Suprapubic skin (tissue), 4 donors: ENCODE measurements at regions not wholly inside any gene's neighbourhood (a gene's known extent, or its start where the extent isn't known, plus 50 kb on each side); places are given as distances from the start of the nearest gene placed in this dataset.

Experiments
- DNase-seq, 2 donors: peaks; one replicate each; pipeline ENCODE4 v3.0.0-alpha.2; 2019; ENCODE audit warnings: low spot score in 2 of 2
- H3K27ac ChIP-seq: fragments of 200-600 bp; sonication (generic); one replicate; pipeline ENCODE4 v1.5.1; 2019
- H3K27me3 ChIP-seq: fragments of 200-600 bp; sonication (generic); one replicate; pipeline ENCODE4 v1.5.1; 2019
- H3K36me3 ChIP-seq: fragments of 200-600 bp; sonication (generic); one replicate; pipeline ENCODE4 v1.5.1; 2019
- H3K4me1 ChIP-seq: fragments of 200-600 bp; sonication (generic); one replicate; pipeline ENCODE4 v1.5.1; 2019
- H3K4me3 ChIP-seq: fragments of 200-600 bp; sonication (generic); one replicate; pipeline ENCODE4 v1.5.1; 2019; ENCODE audit warnings: mild to moderate bottlenecking
- H3K9me3 ChIP-seq: fragments of 200-600 bp; sonication (generic); one replicate; pipeline ENCODE4 v1.5.1; 2019
- CTCF ChIP-seq, 2 donors: fragments of 200-600 bp in 1 of 2; fragments of 450-650 bp in 1 of 2; sonication (generic) in 1 of 2; IDR thresholded peaks; one replicate each; pipeline ENCODE4 v1.5.1; 2016 to 2019; ENCODE audit warnings: antibody characterized with exemption in 2 of 2, mild to moderate bottlenecking in 1 of 2, moderate library complexity in 1 of 2
- EP300 ChIP-seq: sonication (generic); formaldehyde crosslinking; IDR thresholded peaks from one replicate; pipeline ENCODE4 v1.6.1; 2017; ENCODE audit warnings: antibody characterized with exemption
- POLR2A ChIP-seq, 2 donors: fragments of 450-650 bp; IDR thresholded peaks; one replicate each; pipeline ENCODE4 v1.6.1; 2017; ENCODE audit warnings: antibody characterized with exemption in 2 of 2, mild to moderate bottlenecking in 2 of 2, moderate library complexity in 2 of 2
- POLR2AphosphoS5 ChIP-seq, 3 donors: sonication (generic); formaldehyde crosslinking; IDR thresholded peaks; one replicate each; pipeline ENCODE4 v1.6.1; 2017; ENCODE audit warnings: antibody characterized with exemption in 3 of 3
- WGBS: methylation state at CpG from one replicate; pipeline ENCODE4 v1.1.5; 2018; 5-methylcytosine and 5-hydroxymethylcytosine counted together

GRCh38 chr17:53719229-53719628 lies 103.5 kb upstream of the KIF2B start:
- Histone ChIP-seq H3K4me1 (no peaks in the 10 kb centered on the region), H3K27me3 (no peaks in the 10 kb centered on the region), H3K27ac (no peak overlapping the region), H3K36me3 (no peaks in the 10 kb centered on the region), H3K9me3 (peaks cover 10% of the 10 kb centered on the region), H3K4me3 (no peak overlapping the region)
- no peak for TF ChIP-seq CTCF (IDR thresholded peaks at IDR 0.05)
- no peak for DNase-seq

GRCh38 chr17:53707566-53707965 lies 115.2 kb upstream of the KIF2B start:
- no peak for DNase-seq
- Histone ChIP-seq H3K27me3 (no peaks in the 10 kb centered on the region), H3K9me3 (no peaks in the 10 kb centered on the region), H3K4me3 (no peak overlapping the region), H3K27ac (no peak overlapping the region), H3K36me3 (no peaks in the 10 kb centered on the region), H3K4me1 (no peaks in the 10 kb centered on the region)
- 70% methylated on average over 4 of the region's 4 CpGs for WGBS
- TF ChIP-seq POLR2A (IDR thresholded peaks at IDR 0.05) (no peak), EP300 (no peak), POLR2AphosphoS5 (IDR thresholded peaks at IDR 0.05) (no peak), CTCF (IDR thresholded peaks at IDR 0.05) (no peak)

- DNase-seq, result no peak
- no peaks in the 10 kb centered on the region for H3K4me1 ChIP-seq
- TF ChIP-seq CTCF (IDR thresholded peaks at IDR 0.05), result no peak
- TF ChIP-seq EP300, result no peak
- no peak for TF ChIP-seq POLR2A (IDR thresholded peaks at IDR 0.05)
- no peak for TF ChIP-seq POLR2AphosphoS5 (IDR thresholded peaks at IDR 0.05)
- no peaks in the 10 kb centered on the region for H3K9me3 ChIP-seq
- no peaks in the 10 kb centered on the region for H3K27me3 ChIP-seq
- WGBS, result 65% methylated on average over 5 of the region's 5 CpGs
- no peak overlapping the region for H3K27ac ChIP-seq
- no peaks in the 10 kb centered on the region for H3K36me3 ChIP-seq
- no peak overlapping the region for H3K4me3 ChIP-seq
These were observed 126.4 kb upstream of the KIF2B start for GRCh38 chr17:53696286-53696685.

- H3K4me1 ChIP-seq, result no peaks in the 10 kb centered on the region
- 37% methylated on average over 2 of the region's 3 CpGs for WGBS
- no peak for DNase-seq
- H3K27me3 ChIP-seq, result no peaks in the 10 kb centered on the region
- no peak for TF ChIP-seq EP300
- no peak for TF ChIP-seq POLR2AphosphoS5 (IDR thresholded peaks at IDR 0.05)
- no peak for TF ChIP-seq CTCF (IDR thresholded peaks at IDR 0.05)
- TF ChIP-seq POLR2A (IDR thresholded peaks at IDR 0.05), result no peak
- H3K4me3 ChIP-seq, result no peak overlapping the region
- H3K36me3 ChIP-seq, result no peaks in the 10 kb centered on the region
- no peak overlapping the region for H3K27ac ChIP-seq
- H3K9me3 ChIP-seq, result no peaks in the 10 kb centered on the region
These were observed 135.4 kb upstream of the KIF2B start for GRCh38 chr17:53687324-53687723.

- H3K4me3 ChIP-seq, result no peak overlapping the region
- H3K27ac ChIP-seq, result no peak overlapping the region
- H3K9me3 ChIP-seq, result peaks cover 3% of the 10 kb centered on the region
- no peak for DNase-seq
- H3K27me3 ChIP-seq, result no peaks in the 10 kb centered on the region
- no peaks in the 10 kb centered on the region for H3K36me3 ChIP-seq
- TF ChIP-seq POLR2AphosphoS5 (IDR thresholded peaks at IDR 0.05) (no peak), CTCF (IDR thresholded peaks at IDR 0.05) (no peak), EP300 (no peak), POLR2A (IDR thresholded peaks at IDR 0.05) (no peak)
- H3K4me1 ChIP-seq, result no peaks in the 10 kb centered on the region
- WGBS, result 100% methylated on average over 1 of the region's 1 CpG
These were observed 142.0 kb upstream of the KIF2B start for GRCh38 chr17:53680745-53681144.
